Coronary artery (tissue), 2 donors: ENCODE measurements at regions not wholly inside any gene's neighbourhood (a gene's known extent, or its start where the extent isn't known, plus 50 kb on each side); places are given as distances from the start of the nearest gene placed in this dataset.

Experiments
- DNase-seq: peaks from one replicate; pipeline ENCODE4 v3.0.0-alpha.2; 2017; ENCODE audit warnings: low spot score
- H3K27ac ChIP-seq, 2 donors: fragments of 200-600 bp; sonication (generic); one replicate each; pipeline ENCODE4 v1.5.1; 2016 to 2019
- H3K4me3 ChIP-seq: fragments of 200-600 bp; sonication (generic); 2 replicates; pipeline ENCODE4 v1.5.1; 2016; ENCODE audit warnings: mild to moderate bottlenecking, moderate library complexity
- TF ChIP-seq, protein P1 (sequence below): fragments of 200-600 bp; sonication (generic); IDR thresholded peaks from one replicate; pipeline ENCODE4 v1.5.1; 2019; ENCODE audit warnings: antibody characterized with exemption

DNA sequence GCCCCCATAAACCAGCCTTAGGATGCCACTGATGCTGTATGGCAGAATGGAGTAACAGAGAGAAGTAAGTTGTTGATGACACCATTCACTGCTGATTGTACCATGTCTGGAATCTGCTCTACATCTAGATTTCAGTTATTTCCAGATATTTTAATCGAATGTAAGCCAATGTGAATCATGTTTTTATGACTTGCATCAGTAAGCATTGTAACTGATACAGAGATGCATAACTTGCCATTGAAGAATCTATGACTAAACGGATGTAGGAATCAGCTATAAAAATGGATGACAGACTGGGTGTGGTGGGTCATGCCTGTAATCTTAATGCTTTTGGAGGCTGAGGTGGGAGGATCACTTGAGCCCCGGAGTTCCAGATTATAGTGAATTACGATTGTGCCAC, 161.0 kb upstream of the GATB start:
- TF ChIP-seq, protein P1, sequence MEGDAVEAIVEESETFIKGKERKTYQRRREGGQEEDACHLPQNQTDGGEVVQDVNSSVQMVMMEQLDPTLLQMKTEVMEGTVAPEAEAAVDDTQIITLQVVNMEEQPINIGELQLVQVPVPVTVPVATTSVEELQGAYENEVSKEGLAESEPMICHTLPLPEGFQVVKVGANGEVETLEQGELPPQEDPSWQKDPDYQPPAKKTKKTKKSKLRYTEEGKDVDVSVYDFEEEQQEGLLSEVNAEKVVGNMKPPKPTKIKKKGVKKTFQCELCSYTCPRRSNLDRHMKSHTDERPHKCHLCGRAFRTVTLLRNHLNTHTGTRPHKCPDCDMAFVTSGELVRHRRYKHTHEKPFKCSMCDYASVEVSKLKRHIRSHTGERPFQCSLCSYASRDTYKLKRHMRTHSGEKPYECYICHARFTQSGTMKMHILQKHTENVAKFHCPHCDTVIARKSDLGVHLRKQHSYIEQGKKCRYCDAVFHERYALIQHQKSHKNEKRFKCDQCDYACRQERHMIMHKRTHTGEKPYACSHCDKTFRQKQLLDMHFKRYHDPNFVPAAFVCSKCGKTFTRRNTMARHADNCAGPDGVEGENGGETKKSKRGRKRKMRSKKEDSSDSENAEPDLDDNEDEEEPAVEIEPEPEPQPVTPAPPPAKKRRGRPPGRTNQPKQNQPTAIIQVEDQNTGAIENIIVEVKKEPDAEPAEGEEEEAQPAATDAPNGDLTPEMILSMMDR, result no peak
- Histone ChIP-seq H3K4me3 (no peak overlapping the region), H3K27ac (no peak overlapping the region)
- no peak for DNase-seq

DNA sequence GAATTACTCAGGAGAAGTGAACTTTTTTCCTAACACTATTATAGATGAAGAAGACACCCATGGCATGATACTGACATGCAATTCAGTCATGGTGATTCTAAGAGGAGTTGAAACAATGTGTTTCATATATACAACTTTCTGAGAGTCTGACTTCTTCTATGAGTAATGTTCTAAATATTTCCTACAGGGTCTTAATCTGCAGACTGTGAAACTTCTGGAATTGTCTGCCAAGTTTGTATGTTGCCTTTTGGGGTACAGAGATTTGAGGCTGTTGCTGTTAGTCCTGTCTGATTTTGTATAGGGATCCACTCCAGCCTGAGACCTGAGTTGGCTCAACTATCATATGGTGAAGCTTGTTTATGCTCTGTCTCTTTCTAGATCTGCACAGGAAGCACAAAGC, 160.6 kb upstream of the GATB start:
- Histone ChIP-seq H3K27ac (no peak overlapping the region), H3K4me3 (no peak overlapping the region)
- TF ChIP-seq, protein P1, result no peak
- DNase-seq, result no peak

DNA sequence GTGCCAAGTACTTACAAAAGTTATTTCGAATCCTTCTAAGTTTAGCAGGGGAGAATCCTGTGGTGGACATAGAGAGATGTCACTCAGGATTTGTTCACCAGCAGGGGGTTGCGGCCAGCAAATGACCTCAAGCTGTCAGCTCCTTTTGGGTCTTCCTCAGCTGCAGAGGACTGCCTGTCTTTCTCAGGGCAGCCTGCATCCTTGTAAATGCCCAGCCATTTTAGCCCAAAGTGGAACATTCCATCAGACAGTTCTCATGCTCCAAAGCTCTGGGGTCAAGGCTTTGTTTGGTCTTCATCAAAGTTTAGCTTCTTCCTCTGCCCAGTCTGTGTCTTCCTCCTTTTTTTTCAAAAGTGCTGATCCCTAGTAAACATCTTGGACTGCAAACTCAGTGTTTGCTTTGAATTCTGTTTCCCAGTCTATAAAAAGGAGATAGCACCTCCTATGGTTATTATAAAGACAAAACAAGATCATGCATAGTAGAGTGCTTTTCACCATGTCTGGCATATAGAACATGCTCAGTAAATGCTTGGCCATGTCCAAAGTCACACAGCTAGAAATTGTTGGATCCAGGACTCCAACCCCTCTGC, 156.4 kb upstream of the GATB start:
- TF ChIP-seq, protein P1, result no peak
- H3K4me3 ChIP-seq, result no peak overlapping the region
- DNase-seq, result no peak
- no peak overlapping the region for H3K27ac ChIP-seq

DNA sequence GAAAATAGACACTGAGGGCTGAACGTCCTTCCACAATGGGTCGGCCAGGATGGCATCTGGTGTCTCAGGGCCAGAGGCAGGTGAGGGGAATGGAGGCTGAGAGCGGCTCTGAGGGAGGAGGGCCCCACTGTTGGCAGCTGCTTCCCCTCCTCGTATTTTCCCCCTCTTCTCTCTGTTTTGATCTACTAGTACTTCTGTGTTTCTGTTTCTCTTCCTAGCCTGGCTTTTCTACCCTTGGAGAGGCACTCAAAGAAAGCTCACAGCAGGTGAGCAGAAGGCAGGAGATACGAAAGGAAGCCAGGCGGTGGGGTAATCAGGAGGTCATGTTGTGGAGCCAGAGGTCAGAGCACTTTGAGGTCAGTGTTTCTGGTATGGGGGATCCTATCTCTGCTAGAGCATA, 151.8 kb upstream of the GATB start:
- TF ChIP-seq, protein P1, result no peak
- no peak overlapping the region for H3K4me3 ChIP-seq
- DNase-seq, result no peak
- H3K27ac ChIP-seq, result no peak overlapping the region

DNA sequence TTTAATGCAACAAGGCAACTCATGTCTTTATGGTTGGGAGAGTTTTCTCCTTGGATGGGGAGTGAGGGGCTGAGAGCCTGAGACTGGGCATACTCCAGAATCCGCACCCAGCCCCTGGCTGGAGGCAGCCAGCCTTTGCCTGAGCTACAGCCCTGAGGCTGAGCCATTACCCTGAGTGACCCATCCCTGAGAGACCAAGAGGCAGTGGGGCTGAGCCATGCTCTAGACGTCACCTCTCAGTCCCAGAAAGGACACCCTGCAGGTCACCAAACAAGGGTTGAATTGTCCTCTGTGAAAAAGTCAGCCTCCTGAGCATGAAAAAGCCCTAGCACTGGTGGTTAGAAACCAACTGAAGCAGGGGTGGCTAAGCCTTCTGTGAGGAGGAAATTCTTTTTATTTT, 151.2 kb upstream of the GATB start:
- TF ChIP-seq, protein P1, result no peak
- H3K27ac ChIP-seq, result no peak overlapping the region
- H3K4me3 ChIP-seq, result no peak overlapping the region
- no peak for DNase-seq

DNA sequence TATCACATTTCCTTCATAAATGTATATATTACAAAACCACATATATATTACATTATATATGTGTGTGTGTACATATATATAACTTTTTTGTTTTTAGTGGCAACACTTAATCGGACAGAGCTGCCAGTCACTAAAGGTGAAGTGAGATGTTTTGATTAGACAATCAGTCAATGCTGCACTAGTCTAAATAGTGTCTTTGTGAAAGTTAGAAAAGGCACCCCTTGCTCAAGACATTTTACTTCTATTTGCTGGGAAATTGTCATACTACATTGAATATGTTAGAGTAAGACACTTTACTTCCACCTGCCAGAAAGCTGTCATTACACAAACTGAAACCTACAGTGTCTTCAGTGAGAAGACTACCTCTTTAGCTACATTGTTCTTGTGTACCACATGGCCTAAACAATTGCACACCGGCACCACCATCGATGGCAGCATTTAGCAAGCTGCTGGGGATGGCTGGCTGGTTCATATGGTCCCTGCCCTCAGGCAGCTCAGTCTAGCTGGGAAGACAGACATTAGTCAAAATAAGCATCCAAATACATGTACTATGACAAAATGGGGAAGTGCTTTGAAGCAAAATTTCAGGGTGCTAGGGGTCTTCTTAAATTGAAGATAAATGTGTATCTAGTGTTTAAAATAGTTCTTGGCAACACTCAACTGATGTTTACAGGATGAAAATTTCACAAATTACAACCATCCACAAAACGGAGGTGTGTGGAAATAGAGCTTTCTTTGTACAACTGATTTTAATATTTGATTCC, 148.1 kb upstream of the GATB start:
- no peak overlapping the region for H3K27ac ChIP-seq
- H3K4me3 ChIP-seq, result no peak overlapping the region
- TF ChIP-seq, protein P1, result no peak
- no peak for DNase-seq

DNA sequence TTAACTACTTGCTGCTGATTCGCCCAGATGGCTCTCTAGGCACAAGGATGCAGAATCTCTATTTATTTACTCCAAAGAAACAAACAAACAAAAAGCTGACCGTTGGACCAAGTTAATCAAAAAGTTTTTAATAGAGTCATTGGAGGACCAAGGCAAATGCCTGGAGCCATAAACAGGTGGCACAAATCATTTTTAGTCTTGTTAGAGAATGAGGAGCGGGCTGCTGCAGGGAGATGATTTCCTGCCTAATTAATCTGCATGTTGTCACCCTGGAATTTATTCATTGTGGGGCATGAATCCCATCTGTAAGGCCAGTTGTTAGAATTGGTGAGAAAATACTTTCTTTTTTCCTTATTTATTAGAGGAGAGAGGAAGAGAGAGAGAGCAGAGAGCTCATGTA, 147.4 kb upstream of the GATB start:
- Histone ChIP-seq H3K4me3 (no peak overlapping the region), H3K27ac (no peak overlapping the region)
- TF ChIP-seq, protein P1, result no peak
- DNase-seq, result no peak
